ENCODE measurements at regions not wholly inside any gene's neighbourhood (a gene's known extent, or its start where the extent isn't known, plus 50 kb on each side); places are given as distances from the start of the nearest gene placed in this dataset.

DNA sequence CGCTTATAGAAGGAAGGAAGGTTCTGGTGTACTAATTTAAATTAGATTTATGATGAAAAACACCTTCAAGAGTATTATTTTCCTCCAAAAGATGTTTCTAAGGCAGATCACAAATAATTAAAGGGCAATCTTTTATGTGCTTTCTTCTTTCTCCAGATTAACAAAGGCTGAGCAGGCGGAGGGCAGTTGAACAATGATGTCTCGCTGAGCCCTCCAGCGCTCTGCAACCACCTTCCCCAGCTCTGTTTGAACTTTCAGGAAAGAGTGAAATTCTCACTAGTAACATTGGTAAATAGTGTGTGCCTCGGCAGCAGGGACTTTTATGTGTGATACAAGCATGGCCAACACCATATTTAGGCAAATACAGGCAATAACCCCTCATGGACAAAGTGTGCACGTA, 379.1 kb upstream of the MKI67 start:
- TF ChIP-seq, protein P1, sequence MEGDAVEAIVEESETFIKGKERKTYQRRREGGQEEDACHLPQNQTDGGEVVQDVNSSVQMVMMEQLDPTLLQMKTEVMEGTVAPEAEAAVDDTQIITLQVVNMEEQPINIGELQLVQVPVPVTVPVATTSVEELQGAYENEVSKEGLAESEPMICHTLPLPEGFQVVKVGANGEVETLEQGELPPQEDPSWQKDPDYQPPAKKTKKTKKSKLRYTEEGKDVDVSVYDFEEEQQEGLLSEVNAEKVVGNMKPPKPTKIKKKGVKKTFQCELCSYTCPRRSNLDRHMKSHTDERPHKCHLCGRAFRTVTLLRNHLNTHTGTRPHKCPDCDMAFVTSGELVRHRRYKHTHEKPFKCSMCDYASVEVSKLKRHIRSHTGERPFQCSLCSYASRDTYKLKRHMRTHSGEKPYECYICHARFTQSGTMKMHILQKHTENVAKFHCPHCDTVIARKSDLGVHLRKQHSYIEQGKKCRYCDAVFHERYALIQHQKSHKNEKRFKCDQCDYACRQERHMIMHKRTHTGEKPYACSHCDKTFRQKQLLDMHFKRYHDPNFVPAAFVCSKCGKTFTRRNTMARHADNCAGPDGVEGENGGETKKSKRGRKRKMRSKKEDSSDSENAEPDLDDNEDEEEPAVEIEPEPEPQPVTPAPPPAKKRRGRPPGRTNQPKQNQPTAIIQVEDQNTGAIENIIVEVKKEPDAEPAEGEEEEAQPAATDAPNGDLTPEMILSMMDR (IDR thresholded peaks at IDR 0.05; ENCODE audit: low read depth, low read length, missing input control), result no peak
- no peak for TF ChIP-seq TAF1 (conservative IDR thresholded peaks at IDR 0.05)
- TF ChIP-seq JUND (IDR thresholded peaks at IDR 0.05), result no peak
- TF ChIP-seq SP1 (IDR thresholded peaks at IDR 0.05), result no peak

All from liver (tissue), 3 donors.